ENCODE measurements at regions not wholly inside any gene's neighbourhood (a gene's known extent, or its start where the extent isn't known, plus 50 kb on each side); places are given as distances from the start of the nearest gene placed in this dataset.

GRCh38 chr2:88342749-88343148 is 109.7 kb downstream of the FOXI3 start:
- no peak overlapping the region for H2AFZ ChIP-seq (ENCODE audit: low read length)
- H3K4me2 ChIP-seq (ENCODE audit: low read depth, low read length, poor library complexity, severe bottlenecking): no peak overlapping the region
- no peak overlapping the region for H3K4me3 ChIP-seq (ENCODE audit: low read length)
- no peaks in the 10 kb centered on the region for H3K9me3 ChIP-seq (ENCODE audit: low read length)
- H3K9me2 ChIP-seq (replicated peaks; ENCODE audit: insufficient read depth, low read length): no peaks in the 10 kb centered on the region
- H3K9ac ChIP-seq (ENCODE audit: low read length): no peak overlapping the region
- no peak overlapping the region for H3K27ac ChIP-seq (ENCODE audit: low read length)
- no peak for DNase-seq
- H3K4me1 ChIP-seq (ENCODE audit: low read length): no peaks in the 10 kb centered on the region
- no peaks in the 10 kb centered on the region for H3K27me3 ChIP-seq (ENCODE audit: low read length)
- H3K36me3 ChIP-seq (ENCODE audit: insufficient read depth, low read length): no peaks in the 10 kb centered on the region
- no peaks in the 10 kb centered on the region for H3K79me2 ChIP-seq (ENCODE audit: low read length)
- H4K20me1 ChIP-seq (ENCODE audit: insufficient read depth, low read depth, low read length): no peaks in the 10 kb centered on the region

GRCh38 chr2:88334418-88334817 is 118.1 kb downstream of the FOXI3 start:
- no peaks in the 10 kb centered on the region for H3K9me3 ChIP-seq (ENCODE audit: low read length)

GRCh38 chr2:88331239-88331638 is 121.3 kb downstream of the FOXI3 start:
- Histone ChIP-seq H3K9ac (ENCODE audit: low read length) (no peak overlapping the region), H3K9me3 (ENCODE audit: low read length) (no peaks in the 10 kb centered on the region), H3K4me1 (ENCODE audit: low read length) (no peaks in the 10 kb centered on the region), H2AFZ (ENCODE audit: low read length) (no peak overlapping the region), H3K9me2 (replicated peaks; ENCODE audit: insufficient read depth, low read length) (no peaks in the 10 kb centered on the region), H3K79me2 (ENCODE audit: low read length) (no peaks in the 10 kb centered on the region), H3K4me2 (ENCODE audit: low read depth, low read length, poor library complexity, severe bottlenecking) (no peak overlapping the region), H3K36me3 (ENCODE audit: insufficient read depth, low read length) (no peaks in the 10 kb centered on the region), H4K20me1 (ENCODE audit: insufficient read depth, low read depth, low read length) (no peaks in the 10 kb centered on the region), H3K27ac (ENCODE audit: low read length) (no peak overlapping the region), H3K27me3 (ENCODE audit: low read length) (no peaks in the 10 kb centered on the region), H3K4me3 (ENCODE audit: low read length) (no peak overlapping the region)
- no peak for DNase-seq

More at GRCh38 chr2:88334418-88334817, 118.1 kb downstream of the FOXI3 start:
- Histone ChIP-seq H3K9ac (ENCODE audit: low read length) (no peak overlapping the region), H3K9me2 (replicated peaks; ENCODE audit: insufficient read depth, low read length) (no peaks in the 10 kb centered on the region), H3K4me3 (ENCODE audit: low read length) (no peak overlapping the region), H3K79me2 (ENCODE audit: low read length) (no peaks in the 10 kb centered on the region), H3K4me1 (ENCODE audit: low read length) (no peaks in the 10 kb centered on the region), H3K27ac (ENCODE audit: low read length) (no peak overlapping the region), H3K4me2 (ENCODE audit: low read depth, low read length, poor library complexity, severe bottlenecking) (no peak overlapping the region), H4K20me1 (ENCODE audit: insufficient read depth, low read depth, low read length) (no peaks in the 10 kb centered on the region), H2AFZ (ENCODE audit: low read length) (no peak overlapping the region), H3K27me3 (ENCODE audit: low read length) (no peaks in the 10 kb centered on the region), H3K36me3 (ENCODE audit: insufficient read depth, low read length) (no peaks in the 10 kb centered on the region)
- DNase-seq: no peak

GRCh38 chr2:88329815-88330603 is 122.5 kb downstream of the FOXI3 start:
- H3K9me3 ChIP-seq (ENCODE audit: low read length): no peaks in the 10 kb centered on the region
- no peak overlapping the region for H2AFZ ChIP-seq (ENCODE audit: low read length)

GRCh38 chr2:88321449-88322248 is 130.8 kb downstream of the FOXI3 start:
- Histone ChIP-seq H3K9me2 (replicated peaks; ENCODE audit: insufficient read depth, low read length) (no peaks in the 10 kb centered on the region), H3K4me1 (ENCODE audit: low read length) (no peaks in the 10 kb centered on the region), H3K27me3 (ENCODE audit: low read length) (no peaks in the 10 kb centered on the region), H3K4me2 (ENCODE audit: low read depth, low read length, poor library complexity, severe bottlenecking) (no peak overlapping the region), H3K4me3 (ENCODE audit: low read length) (no peak overlapping the region), H3K27ac (ENCODE audit: low read length) (no peak overlapping the region), H3K79me2 (ENCODE audit: low read length) (no peaks in the 10 kb centered on the region), H2AFZ (ENCODE audit: low read length) (no peak overlapping the region), H3K9ac (ENCODE audit: low read length) (no peak overlapping the region), H3K9me3 (ENCODE audit: low read length) (no peaks in the 10 kb centered on the region), H4K20me1 (ENCODE audit: insufficient read depth, low read depth, low read length) (no peaks in the 10 kb centered on the region), H3K36me3 (ENCODE audit: insufficient read depth, low read length) (no peaks in the 10 kb centered on the region)
- DNase-seq: no peak

More at GRCh38 chr2:88329815-88330603, 122.5 kb downstream of the FOXI3 start:
- no peaks in the 10 kb centered on the region for H4K20me1 ChIP-seq (ENCODE audit: insufficient read depth, low read depth, low read length)
- H3K27ac ChIP-seq (ENCODE audit: low read length): no peak overlapping the region
- H3K27me3 ChIP-seq (ENCODE audit: low read length): no peaks in the 10 kb centered on the region
- no peaks in the 10 kb centered on the region for H3K36me3 ChIP-seq (ENCODE audit: insufficient read depth, low read length)
- H3K4me2 ChIP-seq (ENCODE audit: low read depth, low read length, poor library complexity, severe bottlenecking): no peak overlapping the region
- H3K9ac ChIP-seq (ENCODE audit: low read length): no peak overlapping the region
- no peak for DNase-seq
- H3K4me3 ChIP-seq (ENCODE audit: low read length): no peak overlapping the region
- H3K4me1 ChIP-seq (ENCODE audit: low read length): no peaks in the 10 kb centered on the region
- no peaks in the 10 kb centered on the region for H3K9me2 ChIP-seq (replicated peaks; ENCODE audit: insufficient read depth, low read length)
- H3K79me2 ChIP-seq (ENCODE audit: low read length): no peaks in the 10 kb centered on the region

GRCh38 chr2:88320076-88320773 is 132.3 kb downstream of the FOXI3 start:
- H3K4me1 ChIP-seq (ENCODE audit: low read length): no peaks in the 10 kb centered on the region

GRCh38 chr2:88318956-88319330 is 133.6 kb downstream of the FOXI3 start:
- no peak overlapping the region for H3K9ac ChIP-seq (ENCODE audit: low read length)
- H3K36me3 ChIP-seq (ENCODE audit: insufficient read depth, low read length): no peaks in the 10 kb centered on the region
- no peak overlapping the region for H2AFZ ChIP-seq (ENCODE audit: low read length)
- no peak overlapping the region for H3K4me2 ChIP-seq (ENCODE audit: low read depth, low read length, poor library complexity, severe bottlenecking)
- no peaks in the 10 kb centered on the region for H3K79me2 ChIP-seq (ENCODE audit: low read length)
- no peak overlapping the region for H3K4me3 ChIP-seq (ENCODE audit: low read length)
- no peak overlapping the region for H3K27ac ChIP-seq (ENCODE audit: low read length)
- no peaks in the 10 kb centered on the region for H3K4me1 ChIP-seq (ENCODE audit: low read length)
- H3K27me3 ChIP-seq (ENCODE audit: low read length): no peaks in the 10 kb centered on the region
- DNase-seq: no peak
- no peaks in the 10 kb centered on the region for H4K20me1 ChIP-seq (ENCODE audit: insufficient read depth, low read depth, low read length)
- H3K9me2 ChIP-seq (replicated peaks; ENCODE audit: insufficient read depth, low read length): no peaks in the 10 kb centered on the region
- H3K9me3 ChIP-seq (ENCODE audit: low read length): no peaks in the 10 kb centered on the region

More at GRCh38 chr2:88320076-88320773, 132.3 kb downstream of the FOXI3 start:
- H3K27ac ChIP-seq (ENCODE audit: low read length): no peak overlapping the region
- H3K9ac ChIP-seq (ENCODE audit: low read length): no peak overlapping the region
- H3K79me2 ChIP-seq (ENCODE audit: low read length): no peaks in the 10 kb centered on the region
- H4K20me1 ChIP-seq (ENCODE audit: insufficient read depth, low read depth, low read length): no peaks in the 10 kb centered on the region
- H3K9me2 ChIP-seq (replicated peaks; ENCODE audit: insufficient read depth, low read length): no peaks in the 10 kb centered on the region
- no peak overlapping the region for H2AFZ ChIP-seq (ENCODE audit: low read length)
- no peaks in the 10 kb centered on the region for H3K27me3 ChIP-seq (ENCODE audit: low read length)
- H3K9me3 ChIP-seq (ENCODE audit: low read length): no peaks in the 10 kb centered on the region
- no peak overlapping the region for H3K4me2 ChIP-seq (ENCODE audit: low read depth, low read length, poor library complexity, severe bottlenecking)
- DNase-seq: no peak
- H3K4me3 ChIP-seq (ENCODE audit: low read length): no peak overlapping the region
- no peaks in the 10 kb centered on the region for H3K36me3 ChIP-seq (ENCODE audit: insufficient read depth, low read length)

Measured in Karpas-422 (cell line).